Activated CD8-positive, alpha-beta memory T cell treated with anti-CD3 and anti-CD28 coated beads, Interleukin-2, amount 10 ng/mL, durations not matched to agents 7 days and 5 days (primary cell): ENCODE measurements at regions not wholly inside any gene's neighbourhood (a gene's known extent, or its start where the extent isn't known, plus 50 kb on each side); places are given as distances from the start of the nearest gene placed in this dataset.
"Not testable (repeated sequence)": the region's sequence is repeated elsewhere in the genome, so short reads cannot be mapped to it uniquely, and the experiment has no call there.

ENCODE experiments used
- ATAC-seq: fragments of 150-1000 bp; cut with Tn5 transposase; one replicate; pipeline ENCODE4 v1.10.0; 2021; ENCODE audit warnings: moderate library complexity
- CTCF ChIA-PET: fragments of 350-600 bp; sonication (Branson Sonifier 250); formaldehyde crosslinking; loops from one replicate; lab custom pipeline; 2021; ENCODE audit warnings: antibody characterized with exemption; lab: Charles Lee
- DNase-seq: peaks from one replicate; pipeline ENCODE4 v3.0.0-alpha.2; 2020
- H3K27ac Mint-ChIP-seq: one replicate; pipeline ENCODE4 v1.8.0; 2021; ENCODE audit warnings: mild to moderate bottlenecking, mixed read lengths
- H3K27me3 Mint-ChIP-seq: one replicate; pipeline ENCODE4 v1.8.0; 2021; ENCODE audit warnings: mixed read lengths
- H3K36me3 Mint-ChIP-seq: one replicate; pipeline ENCODE4 v1.8.0; 2021; ENCODE audit warnings: mild to moderate bottlenecking, mixed read lengths
- H3K4me1 Mint-ChIP-seq: one replicate; pipeline ENCODE4 v1.8.0; 2021; ENCODE audit warnings: mixed read lengths
- H3K4me3 Mint-ChIP-seq: one replicate; pipeline ENCODE4 v1.8.0; 2021; ENCODE audit warnings: mild to moderate bottlenecking, moderate library complexity, mixed read lengths
- H3K9me3 Mint-ChIP-seq: one replicate; pipeline ENCODE4 v1.8.0; 2022; ENCODE audit warnings: low read depth, mixed read lengths

- Mint-ChIP-seq H3K27ac (no peak overlapping the region), H3K9me3 (peaks cover 2% of the 10 kb centered on the region), H3K4me1 (no peaks in the 10 kb centered on the region), H3K36me3 (no peaks in the 10 kb centered on the region), H3K4me3 (no peak overlapping the region), H3K27me3 (no peaks in the 10 kb centered on the region)
- DNase-seq (no peak), ATAC-seq (no peak)
- CTCF ChIA-PET, result no interaction called here
These were observed 376.9 kb upstream of the ARPP21 start for GRCh38 chr3:35262406-35262805.

DNA sequence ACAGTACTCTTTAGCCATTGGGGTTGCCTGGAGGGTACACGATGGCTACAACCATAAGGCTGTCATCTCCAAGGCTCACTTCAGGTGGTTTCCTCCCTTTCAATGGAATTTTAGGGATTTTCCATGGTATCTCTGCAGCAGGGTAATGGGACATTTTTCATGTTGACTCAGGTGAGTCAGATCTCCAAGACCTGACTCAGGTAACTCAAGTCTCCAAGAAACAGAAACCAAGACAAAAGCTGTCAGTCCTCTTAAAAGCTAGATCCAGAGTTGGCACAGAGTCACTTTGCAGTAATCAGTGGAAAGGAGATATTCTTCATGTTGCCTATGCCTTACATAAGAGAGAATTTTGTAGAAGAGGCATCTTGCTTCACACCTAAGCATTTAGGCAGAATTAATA, 375.8 kb upstream of the ARPP21 start:
- CTCF ChIA-PET, result no interaction called here
- no peaks in the 10 kb centered on the region for H3K36me3 Mint-ChIP-seq
- DNase-seq (no peak), ATAC-seq (no peak)
- H3K4me3 Mint-ChIP-seq, result no peak overlapping the region
- no peaks in the 10 kb centered on the region for H3K4me1 Mint-ChIP-seq
- H3K27ac Mint-ChIP-seq, result no peak overlapping the region
- peaks cover under 1% of the 10 kb centered on the region for H3K9me3 Mint-ChIP-seq
- H3K27me3 Mint-ChIP-seq, result no peaks in the 10 kb centered on the region

DNA sequence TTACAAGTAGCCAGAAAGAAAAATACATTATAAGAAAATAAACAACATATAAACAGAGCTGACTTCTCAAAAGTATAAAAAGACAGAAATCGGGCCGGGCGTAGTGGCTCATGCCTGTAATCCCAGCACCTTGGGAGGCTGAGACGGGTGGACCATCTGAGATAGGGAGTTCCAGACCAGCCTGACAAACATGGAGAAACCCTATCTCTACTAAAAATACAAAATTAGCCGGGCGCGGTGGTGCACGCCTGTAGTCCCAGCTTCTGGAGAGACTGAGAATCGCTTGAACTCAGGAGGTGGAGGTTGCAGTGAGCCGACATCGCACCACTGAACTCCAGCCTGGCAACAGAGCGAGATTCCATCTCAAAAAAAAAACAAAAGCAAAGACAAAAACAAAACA, 373.3 kb upstream of the ARPP21 start:
- DNase-seq, ATAC-seq, H3K27ac Mint-ChIP-seq, H3K9me3 Mint-ChIP-seq, H3K36me3 Mint-ChIP-seq, H3K4me3 Mint-ChIP-seq, H3K27me3 Mint-ChIP-seq, CTCF ChIA-PET, H3K4me1 Mint-ChIP-seq: not testable (repeated sequence)

DNA sequence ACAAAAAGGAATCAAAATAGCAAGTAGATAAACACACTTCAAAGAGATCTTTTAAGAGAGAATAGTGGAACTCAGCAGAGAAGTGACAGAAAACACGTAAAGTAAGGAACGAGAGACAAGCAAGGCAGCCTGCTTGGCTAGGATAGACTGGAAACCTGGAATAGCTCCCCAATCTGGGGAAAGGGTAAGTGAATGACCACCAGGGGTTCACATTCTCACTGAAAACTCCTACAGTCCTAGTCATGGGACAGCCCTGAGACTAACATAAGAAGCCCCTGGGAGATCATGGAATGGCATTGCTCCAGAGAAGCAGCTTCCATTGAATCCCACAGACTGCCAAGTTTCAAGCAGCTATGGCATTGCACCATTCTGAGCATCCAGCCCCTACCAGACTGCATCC, 363.6 kb upstream of the ARPP21 start:
- Mint-ChIP-seq H3K36me3 (no peaks in the 10 kb centered on the region), H3K4me1 (no peaks in the 10 kb centered on the region), H3K27me3 (no peaks in the 10 kb centered on the region), H3K9me3 (peaks cover 9% of the 10 kb centered on the region), H3K4me3 (no peak overlapping the region), H3K27ac (no peak overlapping the region)
- ATAC-seq (no peak), DNase-seq (no peak)
- CTCF ChIA-PET, result no interaction called here

DNA sequence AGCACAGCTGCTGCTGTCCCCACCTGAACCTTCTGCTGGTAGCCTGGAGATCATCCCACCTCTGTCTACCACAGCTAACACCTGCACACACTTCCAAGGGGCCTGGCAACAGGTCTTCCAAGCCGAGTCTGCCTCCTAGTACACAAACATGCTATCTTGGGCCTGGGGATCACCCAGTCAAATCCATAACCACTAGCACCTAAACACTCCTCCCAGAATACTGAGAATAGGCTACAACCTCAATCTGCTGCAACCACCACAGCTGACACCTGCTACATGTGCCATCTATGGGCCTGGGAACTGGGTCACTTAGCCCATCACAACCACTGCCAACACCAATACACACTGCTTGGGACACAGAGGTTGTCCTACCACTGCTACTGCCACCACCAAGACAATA, 362.8 kb upstream of the ARPP21 start:
- Mint-ChIP-seq H3K9me3 (peaks cover 9% of the 10 kb centered on the region), H3K27ac (no peak overlapping the region)
- ATAC-seq, result no peak

GRCh38 chr3:35291471-35292236, 347.7 kb upstream of the ARPP21 start:
- CTCF ChIA-PET, result no interaction called here
- no peaks in the 10 kb centered on the region for H3K36me3 Mint-ChIP-seq
- DNase-seq (no peak), ATAC-seq (no peak)
- H3K4me3 Mint-ChIP-seq, result no peak overlapping the region
- H3K27ac Mint-ChIP-seq, result no peak overlapping the region
- H3K4me1 Mint-ChIP-seq, result peaks cover 2% of the 10 kb centered on the region
- peaks cover 7% of the 10 kb centered on the region for H3K9me3 Mint-ChIP-seq
- no peaks in the 10 kb centered on the region for H3K27me3 Mint-ChIP-seq

More for the DNA sequence above, 362.8 kb upstream of the ARPP21 start:
- Mint-ChIP-seq H3K4me3 (no peak overlapping the region), H3K4me1 (no peaks in the 10 kb centered on the region), H3K36me3 (no peaks in the 10 kb centered on the region), H3K27me3 (no peaks in the 10 kb centered on the region)
- no peak for DNase-seq
- CTCF ChIA-PET, result no interaction called here

- DNase-seq (no peak), ATAC-seq (no peak)
- CTCF ChIA-PET, result no interaction called here
- H3K27ac Mint-ChIP-seq, result no peak overlapping the region
- H3K9me3 Mint-ChIP-seq, result peaks cover 7% of the 10 kb centered on the region
- H3K27me3 Mint-ChIP-seq, result no peaks in the 10 kb centered on the region
- H3K4me3 Mint-ChIP-seq, result no peak overlapping the region
- peaks cover 2% of the 10 kb centered on the region for H3K4me1 Mint-ChIP-seq
- H3K36me3 Mint-ChIP-seq, result no peaks in the 10 kb centered on the region
These were observed 346.8 kb upstream of the ARPP21 start for GRCh38 chr3:35292568-35292967.

DNA sequence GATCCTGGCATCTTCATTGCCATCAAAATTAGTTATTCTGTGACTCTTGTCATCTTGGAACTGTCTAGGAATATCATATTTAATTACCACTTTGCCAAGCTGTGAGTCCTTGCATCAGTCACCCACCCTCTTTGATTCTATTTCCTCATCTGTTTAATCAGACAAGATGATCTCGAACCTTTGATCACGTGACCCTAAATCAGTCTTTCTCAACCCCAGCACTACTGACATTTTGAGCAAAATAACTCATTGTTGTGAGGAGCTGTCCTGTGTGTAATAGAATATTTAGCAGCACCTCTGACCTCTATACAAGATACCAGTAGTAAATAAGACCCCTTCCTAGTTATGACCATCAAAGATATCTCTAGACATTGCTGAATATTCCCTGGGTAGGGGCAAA, 343.4 kb upstream of the ARPP21 start:
- no peak for DNase-seq
- peaks cover 2% of the 10 kb centered on the region for H3K4me1 Mint-ChIP-seq
- CTCF ChIA-PET, result no interaction called here
- no peak overlapping the region for H3K4me3 Mint-ChIP-seq
- H3K36me3 Mint-ChIP-seq, result no peaks in the 10 kb centered on the region
- no peak for ATAC-seq
- H3K27ac Mint-ChIP-seq, result no peak overlapping the region
- H3K27me3 Mint-ChIP-seq, result no peaks in the 10 kb centered on the region
- peaks cover 6% of the 10 kb centered on the region for H3K9me3 Mint-ChIP-seq

DNA sequence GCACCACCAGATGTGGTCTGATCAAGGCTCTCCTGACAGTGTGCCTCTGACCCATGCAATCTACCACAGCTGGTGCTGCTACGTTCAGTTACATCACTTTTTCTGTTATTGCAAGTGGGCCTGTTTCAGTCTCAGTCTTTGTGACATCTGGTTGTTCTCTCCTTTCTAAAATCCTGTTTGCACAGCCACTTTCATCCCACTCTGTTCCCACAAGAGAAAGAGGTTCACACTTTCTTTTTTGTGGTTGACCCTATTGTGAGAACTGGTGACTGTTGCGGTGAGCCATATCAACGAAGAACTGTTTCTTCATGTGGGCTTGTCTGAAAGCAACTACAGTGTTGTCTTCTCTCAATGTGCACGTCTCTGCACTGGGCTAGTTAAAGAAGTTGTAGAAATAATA, 342.8 kb upstream of the ARPP21 start:
- H3K9me3 Mint-ChIP-seq, result peaks cover 6% of the 10 kb centered on the region
- H3K4me3 Mint-ChIP-seq, result no peak overlapping the region
- no peaks in the 10 kb centered on the region for H3K27me3 Mint-ChIP-seq
- H3K27ac Mint-ChIP-seq, result no peak overlapping the region
- no peak for ATAC-seq
- DNase-seq, result no peak
- CTCF ChIA-PET, result no interaction called here
- peaks cover 2% of the 10 kb centered on the region for H3K4me1 Mint-ChIP-seq
- H3K36me3 Mint-ChIP-seq, result no peaks in the 10 kb centered on the region

GRCh38 chr3:35296944-35297343, 342.4 kb upstream of the ARPP21 start:
- H3K36me3 Mint-ChIP-seq, H3K4me3 Mint-ChIP-seq, H3K4me1 Mint-ChIP-seq, H3K27me3 Mint-ChIP-seq, CTCF ChIA-PET, H3K9me3 Mint-ChIP-seq, DNase-seq, ATAC-seq, H3K27ac Mint-ChIP-seq: not testable (repeated sequence)

DNA sequence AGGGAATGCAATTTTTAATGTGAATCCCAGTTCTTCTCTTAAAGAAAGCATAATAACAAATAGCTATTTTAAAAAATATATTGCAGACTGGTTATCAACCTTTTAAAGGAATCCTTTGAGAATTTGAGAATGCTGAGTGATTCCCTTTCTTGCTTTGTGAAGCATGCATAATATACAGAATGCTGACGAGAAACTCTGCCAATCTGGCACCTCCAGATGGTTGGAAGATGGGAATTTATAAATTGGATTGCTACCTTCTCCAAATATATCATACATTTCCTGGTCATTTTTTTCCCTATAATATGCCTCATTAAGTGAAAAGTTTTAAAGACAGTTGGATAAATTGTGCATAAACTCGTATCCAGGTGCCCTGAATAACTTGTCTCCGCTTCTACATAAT, 333.9 kb upstream of the ARPP21 start:
- no peak overlapping the region for H3K4me3 Mint-ChIP-seq
- DNase-seq, result no peak
- H3K27ac Mint-ChIP-seq, result no peak overlapping the region
- CTCF ChIA-PET, result no interaction called here
- no peaks in the 10 kb centered on the region for H3K27me3 Mint-ChIP-seq
- no peak for ATAC-seq
- no peaks in the 10 kb centered on the region for H3K36me3 Mint-ChIP-seq
- peaks cover 7% of the 10 kb centered on the region for H3K9me3 Mint-ChIP-seq
- H3K4me1 Mint-ChIP-seq, result no peaks in the 10 kb centered on the region

- Mint-ChIP-seq H3K4me1 (no peaks in the 10 kb centered on the region), H3K36me3 (no peaks in the 10 kb centered on the region)
- CTCF ChIA-PET, result no interaction called here
These were observed 332.0 kb upstream of the ARPP21 start for GRCh38 chr3:35307296-35307695.

GRCh38 chr3:35316841-35317240, 322.5 kb upstream of the ARPP21 start:
- CTCF ChIA-PET, H3K9me3 Mint-ChIP-seq, DNase-seq, ATAC-seq, H3K27ac Mint-ChIP-seq, H3K36me3 Mint-ChIP-seq, H3K27me3 Mint-ChIP-seq, H3K4me1 Mint-ChIP-seq, H3K4me3 Mint-ChIP-seq: not testable (repeated sequence)

More at GRCh38 chr3:35307296-35307695, 332.0 kb upstream of the ARPP21 start:
- Mint-ChIP-seq H3K9me3 (peaks cover 4% of the 10 kb centered on the region), H3K4me3 (no peak overlapping the region), H3K27me3 (no peaks in the 10 kb centered on the region), H3K27ac (no peak overlapping the region)
- ATAC-seq (no peak), DNase-seq (no peak)

GRCh38 chr3:35320646-35321407, 318.5 kb upstream of the ARPP21 start:
- no peak for DNase-seq
- Mint-ChIP-seq H3K9me3 (peaks cover 6% of the 10 kb centered on the region), H3K4me1 (no peaks in the 10 kb centered on the region), H3K27me3 (no peaks in the 10 kb centered on the region), H3K27ac (no peak overlapping the region), H3K4me3 (no peak overlapping the region), H3K36me3 (no peaks in the 10 kb centered on the region)
- CTCF ChIA-PET, result no interaction called here
- no peak for ATAC-seq
